Stomach (tissue), 4 donors: ENCODE measurements at regions not wholly inside any gene's neighbourhood (a gene's known extent, or its start where the extent isn't known, plus 50 kb on each side); places are given as distances from the start of the nearest gene placed in this dataset.

Experiments
- EP300 ChIP-seq: sonication (generic); formaldehyde crosslinking; IDR thresholded peaks from one replicate; pipeline ENCODE4 v1.6.1; 2017; ENCODE audit warnings: antibody characterized with exemption
- POLR2A ChIP-seq, 4 donors: fragments of 450-650 bp; IDR thresholded peaks; one replicate each; pipeline ENCODE4 v1.6.1; 2016; ENCODE audit warnings: antibody characterized with exemption in 4 of 4, control low read depth in 2 of 4, mild to moderate bottlenecking in 1 of 4, moderate library complexity in 1 of 4
- POLR2AphosphoS5 ChIP-seq, 3 donors: sonication (generic); formaldehyde crosslinking; IDR thresholded peaks; one replicate each; pipeline ENCODE4 v1.6.1; 2016; ENCODE audit warnings: antibody characterized with exemption in 3 of 3
- TF ChIP-seq, protein P1 (sequence below), 7 experiments: fragments of 450-650 bp in 4 of 7; fragments of 200-600 bp in 3 of 7; sonication (generic) in 3 of 7; IDR thresholded peaks; one replicate each; pipeline ENCODE4 v1.5.1; 2016 to 2019; ENCODE audit warnings: antibody characterized with exemption in 7 of 7, control low read depth in 2 of 7, mild to moderate bottlenecking in 1 of 7

DNA sequence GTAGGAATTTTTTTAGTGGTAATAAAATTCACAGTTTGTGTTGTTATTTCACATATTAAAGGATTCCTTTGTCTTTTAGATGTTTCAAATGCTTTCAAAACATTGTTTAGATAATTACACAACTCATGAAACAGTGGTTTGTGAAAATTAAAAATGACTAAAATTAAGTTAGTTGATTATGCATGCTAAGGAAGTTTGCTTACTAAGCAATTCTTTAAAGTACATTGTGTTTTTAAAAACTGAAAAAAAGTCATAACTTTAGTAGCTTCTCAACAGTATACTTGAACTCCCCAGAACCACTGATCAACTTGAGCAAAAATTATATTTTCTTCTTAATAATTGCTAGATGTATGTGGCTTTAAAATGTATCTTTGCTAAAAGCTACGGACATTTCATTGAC is 298.4 kb upstream of the MC4R start:
- TF ChIP-seq, protein P1, sequence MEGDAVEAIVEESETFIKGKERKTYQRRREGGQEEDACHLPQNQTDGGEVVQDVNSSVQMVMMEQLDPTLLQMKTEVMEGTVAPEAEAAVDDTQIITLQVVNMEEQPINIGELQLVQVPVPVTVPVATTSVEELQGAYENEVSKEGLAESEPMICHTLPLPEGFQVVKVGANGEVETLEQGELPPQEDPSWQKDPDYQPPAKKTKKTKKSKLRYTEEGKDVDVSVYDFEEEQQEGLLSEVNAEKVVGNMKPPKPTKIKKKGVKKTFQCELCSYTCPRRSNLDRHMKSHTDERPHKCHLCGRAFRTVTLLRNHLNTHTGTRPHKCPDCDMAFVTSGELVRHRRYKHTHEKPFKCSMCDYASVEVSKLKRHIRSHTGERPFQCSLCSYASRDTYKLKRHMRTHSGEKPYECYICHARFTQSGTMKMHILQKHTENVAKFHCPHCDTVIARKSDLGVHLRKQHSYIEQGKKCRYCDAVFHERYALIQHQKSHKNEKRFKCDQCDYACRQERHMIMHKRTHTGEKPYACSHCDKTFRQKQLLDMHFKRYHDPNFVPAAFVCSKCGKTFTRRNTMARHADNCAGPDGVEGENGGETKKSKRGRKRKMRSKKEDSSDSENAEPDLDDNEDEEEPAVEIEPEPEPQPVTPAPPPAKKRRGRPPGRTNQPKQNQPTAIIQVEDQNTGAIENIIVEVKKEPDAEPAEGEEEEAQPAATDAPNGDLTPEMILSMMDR (IDR thresholded peaks at IDR 0.05) = no peak
- no peak for TF ChIP-seq POLR2AphosphoS5 (IDR thresholded peaks at IDR 0.05)
- no peak for TF ChIP-seq EP300
- TF ChIP-seq POLR2A (IDR thresholded peaks at IDR 0.05) = no peak
